HG03108 (cell line): ENCODE measurements at regions not wholly inside any gene's neighbourhood (a gene's known extent, or its start where the extent isn't known, plus 50 kb on each side); places are given as distances from the start of the nearest gene placed in this dataset.
A peak's percentile ranks its signal among the peaks of the same experiment; 100 is the strongest.
"Not testable (repeated sequence)": the region's sequence is repeated elsewhere in the genome, so short reads cannot be mapped to it uniquely, and the experiment has no call there.

Experiments
- ATAC-seq: cut with Tn5 transposase; IDR thresholded peaks from one replicate; pipeline ENCODE4 v1.9.1; 2021; ENCODE audit warnings: moderate library complexity; ENCODE audit not compliant: unreplicated experiment

DNA sequence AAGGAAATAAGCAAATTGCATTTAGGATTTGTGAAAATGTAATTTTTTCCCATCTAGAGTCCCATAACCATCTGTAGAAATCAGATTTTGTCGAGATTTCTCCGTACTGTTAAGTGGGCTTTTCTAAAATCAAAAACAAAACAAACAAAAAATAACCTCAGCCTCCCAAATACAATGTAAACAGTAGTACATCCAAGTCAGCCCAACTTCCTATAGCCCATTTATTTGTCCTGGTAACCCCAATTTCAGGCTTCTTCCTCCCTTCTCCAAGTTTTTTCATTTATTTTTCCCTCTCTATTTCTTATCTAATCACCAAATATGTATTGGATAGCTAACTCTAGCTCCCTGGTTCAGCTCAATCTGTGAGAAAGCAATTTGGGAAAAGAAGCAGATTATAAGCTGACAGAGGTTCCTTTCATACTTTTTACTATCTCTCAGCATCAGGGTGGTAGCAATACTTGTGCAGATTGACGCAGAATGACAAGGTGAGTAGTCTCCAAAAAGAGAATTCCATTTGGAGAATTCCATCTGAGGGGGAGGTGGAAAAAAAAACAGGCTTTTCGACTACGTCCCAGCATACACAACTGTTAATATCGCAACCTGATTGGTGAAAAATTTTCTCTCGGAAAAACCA lies 132.6 kb upstream of the BTN3A2 start:
- ATAC-seq = no peak

DNA sequence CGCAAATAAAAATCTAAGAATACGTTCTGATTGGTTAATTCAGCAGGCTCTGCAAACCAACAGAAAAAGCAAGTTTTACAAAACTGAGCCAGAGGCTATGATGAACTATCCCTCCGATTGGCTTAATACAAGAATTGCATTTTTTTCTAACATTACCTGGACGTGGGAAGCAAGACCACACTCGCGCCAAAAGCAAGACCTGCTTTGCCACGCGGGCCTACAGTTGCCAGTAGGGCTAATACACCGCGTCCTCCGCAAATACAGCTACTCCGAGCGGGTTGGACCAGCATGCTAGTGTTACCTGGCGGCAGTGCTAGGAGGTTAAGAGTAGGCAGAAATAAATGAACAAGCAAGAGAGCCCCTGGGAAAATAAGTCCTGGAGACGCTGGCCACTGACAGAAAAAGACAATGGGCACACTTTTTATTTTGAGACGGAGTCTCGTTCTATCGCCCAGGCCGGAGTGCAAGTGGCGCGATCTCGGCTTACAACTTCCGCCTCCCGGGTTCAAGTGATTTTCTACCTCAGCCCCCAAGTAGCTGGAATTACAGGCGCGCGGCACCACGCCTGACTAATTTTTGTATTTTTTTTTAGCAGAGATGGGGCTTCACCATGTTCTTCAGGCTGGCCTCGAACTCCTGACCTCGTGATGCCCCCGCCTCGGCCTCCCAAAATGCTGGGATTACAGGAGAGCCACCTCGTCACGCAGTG lies 131.9 kb upstream of the BTN3A2 start:
- no peak for ATAC-seq

GRCh38 chr6:26233649-26234420 lies 131.2 kb upstream of the BTN3A2 start:
- ATAC-seq = peak; percentile 39

DNA sequence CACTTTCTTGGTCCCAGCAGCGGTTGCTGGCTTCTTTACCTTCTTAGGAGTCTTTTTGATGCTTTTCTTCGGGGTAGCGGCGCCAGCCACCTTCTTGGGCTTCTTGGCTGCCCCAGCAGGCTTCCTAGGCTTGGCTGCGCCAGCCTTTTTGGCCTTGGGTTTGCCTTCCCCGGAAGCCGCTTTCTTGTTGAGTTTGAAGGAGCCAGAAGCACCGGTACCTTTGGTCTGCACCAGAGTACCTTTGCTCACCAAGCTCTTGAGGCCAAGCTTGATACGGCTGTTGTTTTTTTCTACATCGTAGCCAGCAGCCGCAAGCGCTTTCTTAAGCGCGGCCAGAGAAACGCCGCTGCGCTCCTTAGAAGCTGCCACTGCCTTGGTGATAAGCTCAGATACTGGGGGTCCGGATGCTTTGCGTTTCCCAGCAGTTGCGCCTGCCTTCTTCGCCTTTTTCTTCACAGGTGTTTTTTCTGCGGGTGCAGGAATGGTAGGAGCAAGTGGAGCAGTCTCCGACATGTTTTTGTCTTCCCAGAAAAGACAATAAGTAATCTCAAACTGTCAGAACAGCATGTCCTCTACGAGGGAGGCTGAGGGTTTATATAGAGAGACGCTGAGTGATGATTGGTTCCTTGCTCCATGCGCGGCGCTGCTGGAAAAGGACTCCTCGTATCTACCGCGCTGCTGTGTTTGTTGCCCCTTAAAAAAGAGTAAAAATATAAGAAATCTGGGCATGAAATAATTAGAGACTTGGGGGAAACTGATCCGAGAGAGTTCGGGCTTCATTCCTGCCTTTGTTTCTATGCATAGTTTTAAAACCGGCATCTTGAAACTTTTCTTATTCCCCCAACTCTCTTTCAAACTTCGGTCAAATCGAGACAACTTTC lies 130.3 kb upstream of the BTN3A2 start:
- ATAC-seq = peak; percentile 44

- ATAC-seq = no peak
These were observed 129.7 kb upstream of the BTN3A2 start for GRCh38 chr6:26235302-26235670.

- ATAC-seq = not testable (repeated sequence)
These were observed 125.6 kb upstream of the BTN3A2 start for GRCh38 chr6:26239415-26239814.

DNA sequence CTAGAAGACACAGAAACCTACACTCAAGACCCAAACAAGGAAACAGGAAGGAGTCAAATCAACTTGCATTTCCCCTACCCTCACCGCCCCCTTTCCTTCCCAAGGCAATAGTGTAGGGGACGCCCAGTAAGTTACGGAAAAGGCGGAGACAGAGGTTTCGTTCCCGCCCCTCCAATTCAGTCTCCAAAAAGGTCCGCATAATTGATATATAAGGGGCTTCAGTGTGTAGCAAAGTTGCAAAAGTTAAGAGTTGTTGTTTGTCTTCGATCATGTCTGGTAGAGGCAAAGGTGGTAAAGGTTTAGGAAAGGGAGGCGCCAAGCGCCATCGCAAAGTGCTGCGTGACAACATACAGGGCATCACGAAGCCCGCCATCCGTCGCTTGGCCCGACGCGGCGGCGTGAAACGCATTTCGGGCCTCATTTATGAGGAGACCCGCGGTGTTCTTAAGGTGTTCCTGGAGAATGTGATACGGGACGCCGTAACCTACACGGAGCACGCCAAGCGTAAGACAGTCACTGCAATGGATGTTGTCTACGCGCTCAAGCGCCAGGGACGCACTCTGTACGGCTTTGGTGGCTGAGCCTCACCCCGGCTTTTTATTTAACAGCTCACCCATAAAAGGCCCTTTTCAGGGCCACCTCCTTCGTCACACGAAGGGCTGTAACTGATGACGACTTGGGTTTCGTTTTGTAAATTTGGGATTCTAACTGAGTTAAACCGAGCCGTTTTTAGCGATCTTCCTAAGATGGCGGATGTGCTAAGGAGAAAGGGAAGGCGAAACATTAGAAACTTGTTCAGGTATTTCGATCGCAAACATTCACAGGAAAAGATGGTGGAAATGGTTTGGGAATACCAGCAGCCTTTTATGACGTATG lies 124.6 kb upstream of the BTN3A2 start:
- peak; percentile 51 for ATAC-seq

DNA sequence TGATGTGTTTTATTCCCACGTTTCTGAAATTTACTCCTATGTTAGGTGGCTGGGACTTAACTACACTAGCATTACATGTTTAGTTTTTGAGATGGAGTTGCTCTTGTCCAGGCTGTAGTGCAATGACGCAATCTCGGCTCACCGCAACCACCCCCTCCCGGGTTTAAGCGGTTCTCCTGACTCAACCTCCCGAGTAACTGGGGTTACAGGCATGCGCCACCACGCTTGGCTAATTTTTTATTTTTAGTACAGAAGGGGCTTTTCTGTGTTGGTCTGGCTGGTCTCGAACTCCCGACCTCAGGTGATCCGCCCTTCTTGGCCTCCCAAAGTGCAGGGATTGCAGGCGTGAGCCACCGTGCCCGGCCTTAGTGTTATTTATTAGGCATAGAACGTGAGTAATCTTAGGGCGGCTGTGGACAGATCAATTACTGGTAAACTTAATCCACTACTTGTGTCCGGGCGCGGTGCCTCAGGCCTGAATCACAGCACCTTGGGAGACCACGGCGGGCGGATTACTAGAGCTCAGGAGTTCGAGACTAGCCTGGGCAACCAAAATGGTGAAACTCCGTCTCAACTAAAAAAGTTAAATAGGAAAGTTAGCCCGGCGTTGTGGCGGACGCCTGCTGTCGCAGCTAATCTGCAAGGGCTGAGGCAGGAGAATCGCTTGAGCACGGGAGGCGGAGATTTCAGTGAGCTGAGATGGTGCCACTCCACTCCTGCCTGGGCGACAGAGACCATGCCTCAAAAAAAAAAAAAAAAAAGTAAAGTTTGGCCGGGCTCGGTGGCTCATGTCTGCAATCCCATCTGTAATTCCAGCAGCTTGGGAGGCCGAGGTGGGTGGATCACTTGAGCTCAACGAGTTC lies 123.7 kb upstream of the BTN3A2 start:
- ATAC-seq = no peak

GRCh38 chr6:26243132-26243531 lies 121.9 kb upstream of the BTN3A2 start:
- no peak for ATAC-seq

DNA sequence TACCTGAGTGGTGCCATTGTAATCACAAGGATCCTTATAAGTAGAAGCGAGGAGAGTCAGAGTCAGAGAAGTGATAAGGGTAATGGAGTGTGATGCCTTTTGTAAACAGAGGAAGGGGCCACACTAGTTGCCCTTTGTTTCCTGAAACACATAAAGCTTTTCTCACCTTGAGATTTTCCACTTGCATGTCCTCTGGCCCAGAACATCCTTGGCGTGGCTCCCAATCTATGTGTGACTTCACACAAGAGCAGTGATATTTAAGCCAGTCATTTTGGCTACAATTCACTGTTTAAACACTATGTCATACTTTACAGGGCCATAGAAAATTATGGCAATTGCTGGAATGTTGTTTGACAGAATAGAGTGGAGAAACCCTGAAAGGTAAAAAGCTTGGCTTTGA lies 121.2 kb upstream of the BTN3A2 start:
- no peak for ATAC-seq

GRCh38 chr6:26246058-26246457 lies 118.9 kb upstream of the BTN3A2 start:
- no peak for ATAC-seq

DNA sequence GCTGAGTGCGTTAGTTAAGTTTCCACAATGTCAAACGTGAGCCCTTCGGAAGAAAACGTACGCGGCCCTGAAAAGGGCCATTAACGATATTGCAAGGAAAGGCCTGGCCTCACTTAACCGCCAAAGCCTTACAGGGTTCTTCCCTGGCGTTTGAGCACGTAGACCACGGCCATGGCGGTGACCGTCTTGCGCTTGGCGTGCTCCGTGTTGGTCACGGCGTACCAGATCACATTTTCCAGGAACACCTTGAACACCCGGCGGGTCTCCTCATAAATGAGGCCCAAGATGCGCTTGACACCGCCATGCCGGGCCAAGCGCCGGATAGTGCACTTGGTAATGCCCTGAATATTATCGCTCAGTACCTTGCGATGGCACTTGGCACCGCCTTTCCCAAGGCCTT lies 118.4 kb upstream of the BTN3A2 start:
- no peak for ATAC-seq

DNA sequence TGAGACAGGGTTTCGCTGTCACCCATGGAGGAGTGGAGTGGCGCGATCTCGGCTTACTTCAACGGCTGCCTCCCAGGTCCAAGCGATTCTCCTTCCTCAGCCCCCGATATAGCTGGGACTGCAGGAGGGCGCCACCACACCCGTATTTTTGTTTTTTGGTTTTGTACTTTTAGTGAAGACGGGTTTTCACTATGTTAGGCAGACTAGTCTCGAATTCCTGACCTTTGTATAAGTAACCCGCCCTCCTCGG lies 115.4 kb upstream of the BTN3A2 start:
- ATAC-seq = peak; percentile 10

DNA sequence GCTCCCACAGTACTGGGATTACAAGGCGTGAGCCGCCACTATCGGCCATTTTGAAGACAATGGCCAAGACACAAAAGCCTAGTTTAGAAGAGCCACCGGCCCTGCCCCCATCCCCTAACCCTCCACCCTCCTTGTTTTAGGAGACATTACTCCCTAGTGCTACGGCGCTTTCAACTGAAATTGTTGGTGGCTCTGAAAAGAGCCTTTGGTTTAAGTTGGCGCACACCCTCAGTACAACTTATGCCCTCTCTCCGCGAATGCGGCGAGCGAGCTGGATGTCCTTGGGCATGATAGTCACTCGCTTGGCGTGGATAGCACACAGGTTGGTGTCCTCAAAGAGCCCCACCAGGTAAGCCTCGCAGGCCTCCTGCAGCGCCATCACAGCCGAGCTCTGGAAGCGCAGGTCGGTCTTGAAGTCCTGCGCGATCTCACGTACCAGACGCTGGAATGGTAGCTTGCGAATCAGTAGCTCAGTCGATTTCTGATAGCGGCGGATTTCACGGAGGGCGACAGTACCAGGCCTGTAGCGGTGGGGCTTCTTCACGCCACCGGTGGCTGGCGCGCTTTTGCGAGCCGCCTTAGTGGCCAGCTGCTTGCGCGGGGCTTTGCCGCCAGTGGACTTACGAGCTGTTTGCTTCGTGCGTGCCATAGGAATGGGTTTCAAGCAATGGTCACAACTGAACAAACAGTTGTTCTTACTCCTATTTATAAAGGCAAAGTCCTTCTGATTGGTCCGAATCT lies 114.9 kb upstream of the BTN3A2 start:
- ATAC-seq = peak; percentile 35

- no peak for ATAC-seq
These were observed 114.3 kb upstream of the BTN3A2 start for GRCh38 chr6:26250698-26251044.

DNA sequence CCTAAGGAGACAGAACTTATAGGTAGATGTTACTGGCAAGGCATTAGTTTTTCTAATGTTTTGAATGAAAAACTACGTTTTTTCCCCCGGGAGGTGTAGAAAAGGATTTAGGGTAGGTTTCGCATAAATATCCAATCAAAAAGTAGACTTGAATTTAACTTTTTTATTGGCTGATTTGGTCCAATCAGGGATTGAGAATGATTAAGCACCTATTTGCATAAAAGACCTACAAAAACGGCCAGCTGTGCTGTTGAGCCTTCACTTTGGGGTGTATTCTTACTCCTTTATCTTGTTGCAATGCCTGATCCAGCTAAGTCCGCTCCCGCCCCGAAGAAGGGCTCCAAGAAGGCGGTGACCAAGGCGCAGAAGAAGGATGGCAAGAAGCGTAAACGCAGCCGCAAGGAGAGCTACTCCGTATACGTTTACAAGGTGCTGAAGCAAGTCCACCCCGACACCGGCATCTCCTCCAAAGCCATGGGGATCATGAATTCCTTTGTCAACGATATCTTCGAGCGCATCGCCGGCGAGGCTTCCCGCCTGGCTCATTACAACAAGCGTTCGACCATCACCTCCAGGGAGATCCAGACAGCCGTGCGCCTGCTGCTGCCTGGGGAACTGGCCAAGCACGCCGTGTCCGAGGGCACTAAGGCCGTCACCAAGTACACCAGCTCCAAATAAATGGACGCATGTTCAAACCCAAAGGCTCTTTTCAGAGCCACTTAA lies 113.5 kb upstream of the BTN3A2 start:
- peak; percentile 59 for ATAC-seq

DNA sequence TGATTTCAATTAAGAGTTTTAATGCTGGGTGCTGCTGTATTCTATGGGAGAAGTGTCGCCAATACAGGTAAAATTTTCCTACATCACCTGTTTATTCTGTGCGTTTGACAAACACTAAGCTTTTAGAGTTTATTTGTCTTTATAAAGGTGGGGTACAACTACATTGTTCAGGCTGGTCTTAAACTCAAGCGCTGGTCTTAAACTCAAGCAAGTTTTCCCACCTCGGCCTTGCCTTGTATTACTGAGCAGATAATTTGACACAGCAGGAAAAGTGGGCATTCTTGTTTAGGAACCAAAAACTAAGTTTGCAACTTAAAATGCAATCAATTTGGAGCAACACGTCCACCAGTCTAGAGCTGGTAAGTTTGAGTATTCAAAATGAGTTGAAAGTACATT lies 112.9 kb upstream of the BTN3A2 start:
- no peak for ATAC-seq

DNA sequence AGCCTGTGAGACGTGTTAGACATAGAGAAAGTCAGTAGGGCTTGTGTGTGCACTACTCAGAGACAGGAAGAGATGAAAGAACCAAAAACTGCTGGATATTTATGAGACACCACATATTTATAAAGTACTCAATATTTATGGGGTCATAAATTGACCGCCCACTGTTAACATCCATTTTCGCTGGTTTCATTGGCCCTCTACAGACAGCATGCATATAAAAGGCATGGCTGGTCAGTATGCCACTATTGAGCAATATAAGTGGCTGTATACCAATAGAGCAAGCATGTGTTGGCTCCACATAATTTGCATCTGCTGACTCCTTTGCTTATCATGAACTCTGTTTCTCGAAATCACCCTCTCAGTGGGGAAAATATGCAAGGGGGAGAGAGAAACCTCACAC lies 110.3 kb upstream of the BTN3A2 start:
- no peak for ATAC-seq
